PC-3 (cell line): ENCODE measurements at regions not wholly inside any gene's neighbourhood (a gene's known extent, or its start where the extent isn't known, plus 50 kb on each side); places are given as distances from the start of the nearest gene placed in this dataset.

Experiments used
- CTCF ChIP-seq: fragments of 300-600 bp; sonication (generic); conservative IDR thresholded peaks from 2 replicates; pipeline ENCODE4 v1.5.1; 2017; ENCODE audit warnings: antibody characterized with exemption, low read depth, mild to moderate bottlenecking, low read length
- EZH2 ChIP-seq: fragments of 300-600 bp; sonication (generic); IDR thresholded peaks from one replicate; pipeline ENCODE4 v1.6.1; 2017; ENCODE audit warnings: antibody characterized with exemption, mild to moderate bottlenecking, low read length; ENCODE audit not compliant: unreplicated experiment
- EZH2phosphoT487 ChIP-seq: fragments of 300-600 bp; sonication (generic); IDR thresholded peaks from 2 replicates; pipeline ENCODE4 v1.6.1; 2018; ENCODE audit warnings: mild to moderate bottlenecking, antibody characterized with exemption, low read length, borderline replicate concordance

- TF ChIP-seq CTCF: peak; percentile 72
- no peak for TF ChIP-seq EZH2
- TF ChIP-seq EZH2phosphoT487: no peak
These were observed 115.7 kb upstream of the ZXDA start for GRCh38 chrX:58025979-58026378.
